KBM-7 (cell line): ENCODE measurements at regions not wholly inside any gene's neighbourhood (a gene's known extent, or its start where the extent isn't known, plus 50 kb on each side); places are given as distances from the start of the nearest gene placed in this dataset.

Source experiments
- DNase-seq: peaks from one replicate; pipeline ENCODE4 v3.0.0-alpha.2; 2015
- in situ Hi-C: fragments of 300-500 bp; cut with MboI; formaldehyde crosslinking; loops from 2 replicates; pipeline ENCODE4 v1.14.3; 2020; ENCODE audit warnings: low sequenced_read_pairs, low pct_unique_long_range_greater_than_20kb, mixed read lengths

GRCh38 chrX:125757794-125758564, 408.1 kb downstream of the DCAF12L2 start:
- DNase-seq = no peak
- in situ Hi-C loops = no loop called here

GRCh38 chrX:125758819-125759218, 407.3 kb downstream of the DCAF12L2 start:
- in situ Hi-C loops = no loop called here
- no peak for DNase-seq

GRCh38 chrX:125762954-125763353, 403.1 kb downstream of the DCAF12L2 start:
- in situ Hi-C loops = no loop called here
- DNase-seq = no peak

- in situ Hi-C loops = no loop called here
- peak; percentile 22 for DNase-seq
Measured at GRCh38 chrX:125765347-125765746, 400.7 kb downstream of the DCAF12L2 start.

- in situ Hi-C loops = no loop called here
- DNase-seq = no peak
Measured at GRCh38 chrX:125769628-125770027, 396.5 kb downstream of the DCAF12L2 start.

- in situ Hi-C loops = no loop called here
- no peak for DNase-seq
Measured at GRCh38 chrX:125778261-125778660, 387.8 kb downstream of the DCAF12L2 start.

GRCh38 chrX:125782184-125782583, 383.9 kb downstream of the DCAF12L2 start:
- in situ Hi-C loops = no loop called here
- no peak for DNase-seq

GRCh38 chrX:125786316-125786715, 379.8 kb downstream of the DCAF12L2 start:
- in situ Hi-C loops = no loop called here
- DNase-seq = no peak

- no peak for DNase-seq
- in situ Hi-C loops = no loop called here
Measured at GRCh38 chrX:125791787-125792186, 374.3 kb downstream of the DCAF12L2 start.

- no peak for DNase-seq
- in situ Hi-C loops = no loop called here
Measured at GRCh38 chrX:125810856-125811255, 355.2 kb downstream of the DCAF12L2 start.

GRCh38 chrX:125826080-125826479, 340.0 kb downstream of the DCAF12L2 start:
- peak; percentile 6 for DNase-seq
- in situ Hi-C loops = no loop called here

GRCh38 chrX:125826774-125827451, 339.2 kb downstream of the DCAF12L2 start:
- DNase-seq = peak; percentile 0
- in situ Hi-C loops = no loop called here

- in situ Hi-C loops = no loop called here
- no peak for DNase-seq
Measured at GRCh38 chrX:125846271-125846670, 319.8 kb downstream of the DCAF12L2 start.

- in situ Hi-C loops = no loop called here
Measured at GRCh38 chrX:125850693-125851092, 315.4 kb downstream of the DCAF12L2 start.

GRCh38 chrX:125883169-125883568, 282.9 kb downstream of the DCAF12L2 start:
- DNase-seq = no peak
- in situ Hi-C loops = no loop called here

More at GRCh38 chrX:125850693-125851092, 315.4 kb downstream of the DCAF12L2 start:
- DNase-seq = no peak

- DNase-seq = no peak
- in situ Hi-C loops = no loop called here
Measured at GRCh38 chrX:125894947-125895346, 271.1 kb downstream of the DCAF12L2 start.

GRCh38 chrX:125895518-125895917, 270.6 kb downstream of the DCAF12L2 start:
- in situ Hi-C loops = no loop called here
- no peak for DNase-seq

GRCh38 chrX:125926295-125926694, 239.8 kb downstream of the DCAF12L2 start:
- in situ Hi-C loops = no loop called here
- no peak for DNase-seq

- DNase-seq = no peak
- in situ Hi-C loops = no loop called here
Measured at GRCh38 chrX:125940985-125941384, 225.1 kb downstream of the DCAF12L2 start.

GRCh38 chrX:125947501-125947900, 218.6 kb downstream of the DCAF12L2 start:
- DNase-seq = no peak
- in situ Hi-C loops = no loop called here

GRCh38 chrX:125952973-125953372, 213.1 kb downstream of the DCAF12L2 start:
- in situ Hi-C loops = no loop called here
- no peak for DNase-seq
